Muscle layer of duodenum (tissue), 2 donors: ENCODE measurements at regions not wholly inside any gene's neighbourhood (a gene's known extent, or its start where the extent isn't known, plus 50 kb on each side); places are given as distances from the start of the nearest gene placed in this dataset.
A peak's percentile ranks its signal among the peaks of the same experiment; 100 is the strongest.

Experiments used
- H3K27ac ChIP-seq: one replicate; pipeline ENCODE4 v1.7.0; 2013; ENCODE audit warnings: mild to moderate bottlenecking, low read length
- H3K27me3 ChIP-seq: one replicate; pipeline ENCODE4 v1.7.0; 2013; ENCODE audit warnings: low read depth, mild to moderate bottlenecking, control low read depth, low read length
- H3K36me3 ChIP-seq, 2 donors: one replicate each; pipeline ENCODE4 v1.7.0; 2013; ENCODE audit warnings: low read length in 2 of 2, control low read depth in 1 of 2, mild to moderate bottlenecking in 1 of 2; ENCODE audit not compliant: insufficient read depth in 2 of 2, control insufficient read depth in 1 of 2
- H3K4me1 ChIP-seq, 2 donors: one replicate each; pipeline ENCODE4 v1.7.0; 2013; ENCODE audit warnings: low read length in 2 of 2, mild to moderate bottlenecking in 2 of 2, control low read depth in 1 of 2, moderate library complexity in 1 of 2; ENCODE audit not compliant: insufficient read depth in 2 of 2, control insufficient read depth in 1 of 2
- H3K4me3 ChIP-seq, 2 donors: one replicate each; pipeline ENCODE4 v1.7.0; 2013; ENCODE audit warnings: low read length in 2 of 2, low read depth in 1 of 2, mild to moderate bottlenecking in 1 of 2
- H3K9me3 ChIP-seq, 2 donors: one replicate each; pipeline ENCODE4 v1.7.0; 2013; ENCODE audit warnings: low read length in 2 of 2, control low read depth in 1 of 2, mild to moderate bottlenecking in 1 of 2; ENCODE audit not compliant: control insufficient read depth in 1 of 2
- donor health status: healthy.

- H3K27me3 ChIP-seq = no peaks in the 10 kb centered on the region
- peaks cover 0 to 16% of the 10 kb centered on the region in 2 donors for H3K4me1 ChIP-seq
- H3K36me3 ChIP-seq = no peaks in the 10 kb centered on the region
- H3K9me3 ChIP-seq = peaks cover 0 to 4% of the 10 kb centered on the region in 2 donors
- no peak overlapping the region for H3K27ac ChIP-seq
- H3K4me3 ChIP-seq = no peak overlapping the region
Observed at GRCh38 chr4:4735136-4735750, 124.2 kb upstream of the MSX1 start.

GRCh38 chr4:4734425-4734824 lies 125.0 kb upstream of the MSX1 start:
- Histone ChIP-seq H3K27ac (no peak overlapping the region), H3K36me3 (no peaks in the 10 kb centered on the region), H3K4me3 (no peak overlapping the region), H3K4me1 (peaks cover 0 to 16% of the 10 kb centered on the region in 2 donors), H3K9me3 (peaks cover 0 to 4% of the 10 kb centered on the region in 2 donors), H3K27me3 (no peaks in the 10 kb centered on the region)

- no peaks in the 10 kb centered on the region for H3K27me3 ChIP-seq
- H3K36me3 ChIP-seq = no peaks in the 10 kb centered on the region
- peaks cover 0 to 4% of the 10 kb centered on the region in 2 donors for H3K9me3 ChIP-seq
- H3K4me1 ChIP-seq = peaks cover 0 to 16% of the 10 kb centered on the region in 2 donors
- no peak overlapping the region for H3K27ac ChIP-seq
- no peak overlapping the region for H3K4me3 ChIP-seq
Observed at GRCh38 chr4:4733663-4734062, 125.8 kb upstream of the MSX1 start.

GRCh38 chr4:4730249-4730648 lies 129.2 kb upstream of the MSX1 start:
- no peaks in the 10 kb centered on the region for H3K36me3 ChIP-seq
- no peak overlapping the region for H3K27ac ChIP-seq
- H3K9me3 ChIP-seq = peaks cover 10 to 22% of the 10 kb centered on the region in 2 donors
- peaks cover 0 to 1% of the 10 kb centered on the region in 2 donors for H3K4me1 ChIP-seq
- no peak overlapping the region for H3K4me3 ChIP-seq
- H3K27me3 ChIP-seq = no peaks in the 10 kb centered on the region

- no peaks in the 10 kb centered on the region for H3K36me3 ChIP-seq
- no peaks in the 10 kb centered on the region for H3K4me1 ChIP-seq
- H3K9me3 ChIP-seq = peaks cover 10 to 28% of the 10 kb centered on the region in 2 donors
- H3K27me3 ChIP-seq = no peaks in the 10 kb centered on the region
- no peak overlapping the region for H3K4me3 ChIP-seq
- no peak overlapping the region for H3K27ac ChIP-seq
Observed at GRCh38 chr4:4729206-4729605, 130.3 kb upstream of the MSX1 start.

GRCh38 chr4:4727536-4727935 lies 131.9 kb upstream of the MSX1 start:
- Histone ChIP-seq H3K9me3 (peaks cover 10 to 25% of the 10 kb centered on the region in 2 donors), H3K4me3 (no peak overlapping the region), H3K36me3 (no peaks in the 10 kb centered on the region), H3K27ac (no peak overlapping the region), H3K4me1 (no peaks in the 10 kb centered on the region), H3K27me3 (no peaks in the 10 kb centered on the region)

- H3K4me3 ChIP-seq = peak overlapping the region in 1 of 2 donors; percentile 11
- no peaks in the 10 kb centered on the region for H3K27me3 ChIP-seq
Observed at GRCh38 chr4:4726051-4726450, 133.4 kb upstream of the MSX1 start.

GRCh38 chr4:4724321-4724720 lies 135.1 kb upstream of the MSX1 start:
- Histone ChIP-seq H3K36me3 (no peaks in the 10 kb centered on the region), H3K9me3 (peaks cover 10 to 25% of the 10 kb centered on the region in 2 donors), H3K4me1 (no peaks in the 10 kb centered on the region), H3K27me3 (no peaks in the 10 kb centered on the region), H3K4me3 (no peak overlapping the region), H3K27ac (no peak overlapping the region)

More at GRCh38 chr4:4726051-4726450, 133.4 kb upstream of the MSX1 start:
- Histone ChIP-seq H3K4me1 (no peaks in the 10 kb centered on the region), H3K9me3 (peaks cover 10 to 25% of the 10 kb centered on the region in 2 donors), H3K27ac (no peak overlapping the region), H3K36me3 (no peaks in the 10 kb centered on the region)

GRCh38 chr4:4721636-4722035 lies 137.8 kb upstream of the MSX1 start:
- Histone ChIP-seq H3K27me3 (no peaks in the 10 kb centered on the region), H3K4me1 (no peaks in the 10 kb centered on the region), H3K9me3 (peaks cover 10 to 20% of the 10 kb centered on the region in 2 donors), H3K36me3 (no peaks in the 10 kb centered on the region), H3K4me3 (no peak overlapping the region), H3K27ac (no peak overlapping the region)

- Histone ChIP-seq H3K27me3 (no peaks in the 10 kb centered on the region), H3K4me1 (no peaks in the 10 kb centered on the region), H3K36me3 (no peaks in the 10 kb centered on the region), H3K4me3 (no peak overlapping the region), H3K27ac (no peak overlapping the region), H3K9me3 (peaks cover under 1 to 10% of the 10 kb centered on the region in 2 donors)
Observed at GRCh38 chr4:4720646-4721045, 138.8 kb upstream of the MSX1 start.

- Histone ChIP-seq H3K9me3 (no peaks in the 10 kb centered on the region), H3K4me1 (no peaks in the 10 kb centered on the region), H3K4me3 (no peak overlapping the region), H3K27me3 (no peaks in the 10 kb centered on the region), H3K27ac (no peak overlapping the region), H3K36me3 (no peaks in the 10 kb centered on the region)
Observed at GRCh38 chr4:4719436-4719835, 140.0 kb upstream of the MSX1 start.

GRCh38 chr4:4717692-4718091 lies 141.8 kb upstream of the MSX1 start:
- H3K4me1 ChIP-seq = no peaks in the 10 kb centered on the region
- no peaks in the 10 kb centered on the region for H3K27me3 ChIP-seq
- H3K27ac ChIP-seq = no peak overlapping the region
- no peak overlapping the region for H3K4me3 ChIP-seq
- H3K36me3 ChIP-seq = no peaks in the 10 kb centered on the region
- no peaks in the 10 kb centered on the region for H3K9me3 ChIP-seq
